Panc1 (cell line): ENCODE measurements at regions not wholly inside any gene's neighbourhood (a gene's known extent, or its start where the extent isn't known, plus 50 kb on each side); places are given as distances from the start of the nearest gene placed in this dataset.

Experiments
- ATAC-seq: fragments of 200-7000 bp; cut with Tn5 transposase; 2 replicates; pipeline ENCODE4 v1.9.1; 2020; ENCODE audit warnings: mild to moderate bottlenecking, moderate library complexity
- BruUV-seq: library from RNA; stranded (reverse); fragments of 400-500 nt; replicated peaks from 2 replicates; lab custom pipeline; 2021; lab: Mats Ljungman, UMichigan
- CTCF ChIA-PET: fragments of 300-600 bp; sonication (Branson Sonifier 250); formaldehyde crosslinking; loops from one replicate; lab custom pipeline; 2022; ENCODE audit warnings: antibody characterized with exemption; lab: Charles Lee
- POLR2A ChIA-PET: fragments of 300-600 bp; sonication (Branson Sonifier 250); formaldehyde crosslinking; loops from one replicate; lab custom pipeline; 2022; ENCODE audit warnings: antibody characterized with exemption; lab: Charles Lee
- DNase-seq: peaks from one replicate; pipeline ENCODE4 v3.0.0-alpha.2; 2010; ENCODE audit warnings: low read depth, low spot score
- H3K27ac ChIP-seq: 2 replicates; pipeline ENCODE4 v1.5.1; 2011; ENCODE audit warnings: mild to moderate bottlenecking, low read length, inconsistent platforms
- H3K27me3 ChIP-seq: fragments of 200-500 bp; sonication (Bioruptor generic); 2 replicates; pipeline ENCODE4 v1.6.0; 2014; ENCODE audit warnings: low read length, inconsistent platforms; ENCODE audit not compliant: control insufficient read depth, insufficient read depth
- H3K36me3 ChIP-seq: fragments of 200-500 bp; sonication (Bioruptor generic); 2 replicates; pipeline ENCODE4 v1.5.1; 2014; ENCODE audit warnings: inconsistent platforms, mild to moderate bottlenecking, low read length, moderate library complexity; ENCODE audit not compliant: control insufficient read depth, insufficient read depth
- H3K4me1 ChIP-seq: 2 replicates; pipeline ENCODE4 v1.5.1; 2011; ENCODE audit warnings: inconsistent platforms, mild to moderate bottlenecking, low read length, moderate library complexity; ENCODE audit not compliant: control insufficient read depth, insufficient read depth
- H3K4me3 ChIP-seq, 2 experiments: 2 replicates each; pipeline ENCODE4 v1.5.1; 2011 to 2012; ENCODE audit warnings: low read depth in 2 of 2, low read length in 2 of 2, mild to moderate bottlenecking in 2 of 2, inconsistent platforms in 1 of 2, moderate library complexity in 1 of 2
- H3K9me3 ChIP-seq: fragments of 200-500 bp; sonication (Bioruptor generic); 2 replicates; pipeline ENCODE4 v1.5.1; 2014; ENCODE audit warnings: low read depth, mild to moderate bottlenecking, inconsistent platforms, low read length, moderate library complexity; ENCODE audit not compliant: control insufficient read depth, insufficient read depth
- POLR2AphosphoS5 ChIP-seq: IDR thresholded peaks from 2 replicates; pipeline ENCODE4 v1.6.1; 2012; ENCODE audit warnings: mild to moderate bottlenecking, low read depth, low read length, moderate library complexity
- SIN3A ChIP-seq: IDR thresholded peaks from 2 replicates; pipeline ENCODE4 v1.6.1; 2012; ENCODE audit warnings: low read depth, mild to moderate bottlenecking, low read length, moderate library complexity, borderline replicate concordance; ENCODE audit not compliant: insufficient read depth
- TCF7L2 ChIP-seq: IDR thresholded peaks from 2 replicates; pipeline ENCODE4 v1.6.1; 2011; ENCODE audit warnings: mild to moderate bottlenecking, low read depth, low read length, inconsistent platforms
- in situ Hi-C: cut with HindIII; loops from 2 replicates; pipeline ENCODE4 v1.10.0; 2016; ENCODE audit warnings: low sequenced_read_pairs, low pct_unique_long_range_greater_than_20kb
- intact Hi-C: fragments of 100-400 bp; cut with micrococcal nuclease; formaldehyde crosslinking; loops from one replicate; pipeline ENCODE4 v1.10.0; 2022; ENCODE audit not compliant: unreplicated experiment
- TF ChIP-seq, protein P1 (sequence below), 2 experiments: IDR thresholded peaks; 2 replicates each; pipeline ENCODE4 v1.6.1; 2011 to 2012; ENCODE audit warnings: low read depth in 2 of 2, control low read depth in 1 of 2, low read length in 1 of 2, mild to moderate bottlenecking in 1 of 2, moderate library complexity in 1 of 2; ENCODE audit not compliant: insufficient read depth in 1 of 2
- TF ChIP-seq, protein P2 (sequence below): fragments of 450-650 bp; IDR thresholded peaks from 2 replicates; pipeline ENCODE4 v1.5.1; 2017; ENCODE audit warnings: mild to moderate bottlenecking

DNA sequence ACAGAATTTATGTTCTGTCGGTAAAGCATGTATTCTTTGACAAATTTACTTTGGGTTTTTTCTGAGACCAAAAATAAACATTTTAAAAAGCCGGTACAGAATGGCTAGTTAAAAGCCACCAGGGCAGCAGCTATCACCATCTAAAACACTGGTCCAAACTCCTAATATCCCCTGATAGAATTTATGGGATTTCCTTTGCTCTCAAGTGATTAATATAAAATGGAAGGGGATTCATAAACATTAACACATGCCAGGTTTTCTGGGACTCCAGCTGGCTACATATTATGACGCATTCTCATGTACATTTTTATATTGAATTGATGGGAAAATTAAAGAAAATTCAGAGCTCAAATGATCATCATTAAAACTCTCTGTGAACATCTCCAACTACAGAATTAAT, 640.8 kb downstream of the C12orf50 start:
- no peak for DNase-seq
- ATAC-seq: no peak
- H3K27ac ChIP-seq: no peak overlapping the region
- ChIA-PET CTCF (no interaction called here), POLR2A (no interaction called here)
- in situ Hi-C loops (no loop called here), intact Hi-C loops (no loop called here)
- no TSS peak for BruUV-seq
- no peaks in the 10 kb centered on the region for H3K4me1 ChIP-seq
- TF ChIP-seq, protein P1, sequence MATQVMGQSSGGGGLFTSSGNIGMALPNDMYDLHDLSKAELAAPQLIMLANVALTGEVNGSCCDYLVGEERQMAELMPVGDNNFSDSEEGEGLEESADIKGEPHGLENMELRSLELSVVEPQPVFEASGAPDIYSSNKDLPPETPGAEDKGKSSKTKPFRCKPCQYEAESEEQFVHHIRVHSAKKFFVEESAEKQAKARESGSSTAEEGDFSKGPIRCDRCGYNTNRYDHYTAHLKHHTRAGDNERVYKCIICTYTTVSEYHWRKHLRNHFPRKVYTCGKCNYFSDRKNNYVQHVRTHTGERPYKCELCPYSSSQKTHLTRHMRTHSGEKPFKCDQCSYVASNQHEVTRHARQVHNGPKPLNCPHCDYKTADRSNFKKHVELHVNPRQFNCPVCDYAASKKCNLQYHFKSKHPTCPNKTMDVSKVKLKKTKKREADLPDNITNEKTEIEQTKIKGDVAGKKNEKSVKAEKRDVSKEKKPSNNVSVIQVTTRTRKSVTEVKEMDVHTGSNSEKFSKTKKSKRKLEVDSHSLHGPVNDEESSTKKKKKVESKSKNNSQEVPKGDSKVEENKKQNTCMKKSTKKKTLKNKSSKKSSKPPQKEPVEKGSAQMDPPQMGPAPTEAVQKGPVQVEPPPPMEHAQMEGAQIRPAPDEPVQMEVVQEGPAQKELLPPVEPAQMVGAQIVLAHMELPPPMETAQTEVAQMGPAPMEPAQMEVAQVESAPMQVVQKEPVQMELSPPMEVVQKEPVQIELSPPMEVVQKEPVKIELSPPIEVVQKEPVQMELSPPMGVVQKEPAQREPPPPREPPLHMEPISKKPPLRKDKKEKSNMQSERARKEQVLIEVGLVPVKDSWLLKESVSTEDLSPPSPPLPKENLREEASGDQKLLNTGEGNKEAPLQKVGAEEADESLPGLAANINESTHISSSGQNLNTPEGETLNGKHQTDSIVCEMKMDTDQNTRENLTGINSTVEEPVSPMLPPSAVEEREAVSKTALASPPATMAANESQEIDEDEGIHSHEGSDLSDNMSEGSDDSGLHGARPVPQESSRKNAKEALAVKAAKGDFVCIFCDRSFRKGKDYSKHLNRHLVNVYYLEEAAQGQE (IDR thresholded peaks at IDR 0.05; ENCODE audit: insufficient read depth in 1 of 2, low read depth in 2 of 2, low read length in 1 of 2): no peak
- TF ChIP-seq, protein P2, sequence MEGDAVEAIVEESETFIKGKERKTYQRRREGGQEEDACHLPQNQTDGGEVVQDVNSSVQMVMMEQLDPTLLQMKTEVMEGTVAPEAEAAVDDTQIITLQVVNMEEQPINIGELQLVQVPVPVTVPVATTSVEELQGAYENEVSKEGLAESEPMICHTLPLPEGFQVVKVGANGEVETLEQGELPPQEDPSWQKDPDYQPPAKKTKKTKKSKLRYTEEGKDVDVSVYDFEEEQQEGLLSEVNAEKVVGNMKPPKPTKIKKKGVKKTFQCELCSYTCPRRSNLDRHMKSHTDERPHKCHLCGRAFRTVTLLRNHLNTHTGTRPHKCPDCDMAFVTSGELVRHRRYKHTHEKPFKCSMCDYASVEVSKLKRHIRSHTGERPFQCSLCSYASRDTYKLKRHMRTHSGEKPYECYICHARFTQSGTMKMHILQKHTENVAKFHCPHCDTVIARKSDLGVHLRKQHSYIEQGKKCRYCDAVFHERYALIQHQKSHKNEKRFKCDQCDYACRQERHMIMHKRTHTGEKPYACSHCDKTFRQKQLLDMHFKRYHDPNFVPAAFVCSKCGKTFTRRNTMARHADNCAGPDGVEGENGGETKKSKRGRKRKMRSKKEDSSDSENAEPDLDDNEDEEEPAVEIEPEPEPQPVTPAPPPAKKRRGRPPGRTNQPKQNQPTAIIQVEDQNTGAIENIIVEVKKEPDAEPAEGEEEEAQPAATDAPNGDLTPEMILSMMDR: no peak
- TF ChIP-seq TCF7L2 (no peak), SIN3A (no peak), POLR2AphosphoS5 (no peak)
- H3K27me3 ChIP-seq: no peaks in the 10 kb centered on the region
- no peaks in the 10 kb centered on the region for H3K9me3 ChIP-seq
- H3K36me3 ChIP-seq: no peaks in the 10 kb centered on the region
- no peak overlapping the region for H3K4me3 ChIP-seq

DNA sequence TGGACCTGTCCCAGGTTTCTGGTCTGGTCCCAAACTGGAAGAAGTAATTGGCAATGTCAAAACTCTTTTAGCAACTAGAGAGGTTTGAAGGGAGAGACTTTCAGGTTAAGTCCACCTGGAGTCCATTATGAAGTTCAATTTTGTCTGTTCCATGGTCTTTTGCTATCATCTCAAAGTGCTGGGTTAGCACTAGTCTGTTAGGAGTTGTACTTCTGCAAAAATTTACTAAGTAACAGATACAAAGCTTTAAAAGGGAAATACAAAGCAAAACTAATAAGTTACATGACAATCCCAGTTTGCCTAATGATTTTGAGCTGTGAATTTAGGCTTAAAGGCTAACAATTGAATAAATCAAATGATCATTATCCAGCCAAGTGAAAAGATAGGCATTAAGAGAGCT, 643.9 kb downstream of the C12orf50 start:
- TF ChIP-seq TCF7L2: no peak
- TF ChIP-seq, protein P2: no peak
- TF ChIP-seq SIN3A: no peak
- no peak for TF ChIP-seq POLR2AphosphoS5
- TF ChIP-seq, protein P1 (IDR thresholded peaks at IDR 0.05; ENCODE audit: insufficient read depth in 1 of 2, low read depth in 2 of 2, low read length in 1 of 2): no peak
- intact Hi-C loops (no loop called here), in situ Hi-C loops (no loop called here)
- Histone ChIP-seq H3K4me3 (no peak overlapping the region), H3K36me3 (no peaks in the 10 kb centered on the region), H3K9me3 (no peaks in the 10 kb centered on the region), H3K27ac (no peak overlapping the region), H3K27me3 (no peaks in the 10 kb centered on the region), H3K4me1 (no peaks in the 10 kb centered on the region)
- POLR2A ChIA-PET: no interaction called here
- ATAC-seq: no peak
- BruUV-seq: no TSS peak
- CTCF ChIA-PET: no interaction called here
- no peak for DNase-seq
